ENCODE measurements at regions not wholly inside any gene's neighbourhood (a gene's known extent, or its start where the extent isn't known, plus 50 kb on each side); places are given as distances from the start of the nearest gene placed in this dataset.

GRCh38 chr2:62447411-62447810 is 58.6 kb downstream of the TMEM17 start:
- DNase-seq, result no peak

GRCh38 chr2:62446491-62446890 is 59.5 kb downstream of the TMEM17 start:
- DNase-seq, result no peak

- DNase-seq, result no peak
Observed at GRCh38 chr2:62443886-62444285, 62.1 kb downstream of the TMEM17 start.

GRCh38 chr2:62443471-62443870 is 62.5 kb downstream of the TMEM17 start:
- no peak for DNase-seq

GRCh38 chr2:62441824-62442223 is 64.2 kb downstream of the TMEM17 start:
- DNase-seq, result no peak

- no peak for DNase-seq
Observed at GRCh38 chr2:62441421-62441820, 64.6 kb downstream of the TMEM17 start.

- DNase-seq, result no peak
Observed at GRCh38 chr2:62440281-62440946, 65.6 kb downstream of the TMEM17 start.

- no peak for DNase-seq
Observed at GRCh38 chr2:62439425-62439824, 66.6 kb downstream of the TMEM17 start.

- no peak for DNase-seq
Observed at GRCh38 chr2:62437785-62438184, 68.2 kb downstream of the TMEM17 start.

GRCh38 chr2:62435720-62436119 is 70.3 kb downstream of the TMEM17 start:
- no peak for DNase-seq

- no peak for DNase-seq
Observed at GRCh38 chr2:62432407-62432806, 73.6 kb downstream of the TMEM17 start.

GRCh38 chr2:62431512-62431911 is 74.5 kb downstream of the TMEM17 start:
- no peak for DNase-seq

GRCh38 chr2:62430146-62430545 is 75.8 kb downstream of the TMEM17 start:
- no peak for DNase-seq

GRCh38 chr2:62427146-62427545 is 78.8 kb downstream of the TMEM17 start:
- no peak for DNase-seq

GRCh38 chr2:62426154-62426912 is 79.7 kb downstream of the TMEM17 start:
- no peak for DNase-seq

GRCh38 chr2:62425684-62426083 is 80.3 kb downstream of the TMEM17 start:
- no peak for DNase-seq

- no peak for DNase-seq
Observed at GRCh38 chr2:62424899-62425298, 81.1 kb downstream of the TMEM17 start.

GRCh38 chr2:62423883-62424458 is 82.0 kb downstream of the TMEM17 start:
- no peak for DNase-seq

- no peak for DNase-seq
Observed at GRCh38 chr2:62423235-62423634, 82.8 kb downstream of the TMEM17 start.

GRCh38 chr2:62415518-62415917 is 90.5 kb downstream of the TMEM17 start:
- DNase-seq, result no peak

- no peak for DNase-seq
Observed at GRCh38 chr2:62415019-62415431, 91.0 kb downstream of the TMEM17 start.

- DNase-seq, result no peak
Observed at GRCh38 chr2:62413116-62413663, 92.8 kb downstream of the TMEM17 start.

- no peak for DNase-seq
Observed at GRCh38 chr2:62412347-62412742, 93.7 kb downstream of the TMEM17 start.

- no peak for DNase-seq
Observed at GRCh38 chr2:62410926-62411456, 95.0 kb downstream of the TMEM17 start.
